Transverse colon (tissue), 4 donors: ENCODE measurements at regions not wholly inside any gene's neighbourhood (a gene's known extent, or its start where the extent isn't known, plus 50 kb on each side); places are given as distances from the start of the nearest gene placed in this dataset.

ENCODE experiments used
- POLR2AphosphoS5 ChIP-seq, 3 donors: sonication (generic); formaldehyde crosslinking; IDR thresholded peaks; one replicate each; pipeline ENCODE4 v1.6.1; 2016; ENCODE audit warnings: antibody characterized with exemption in 3 of 3
- TF ChIP-seq, protein P1 (sequence below), 5 experiments: fragments of 200-600 bp in 3 of 5; fragments of 450-650 bp in 2 of 5; sonication (generic) in 3 of 5; IDR thresholded peaks; 1 replicate in 2 of 5; 2 replicates in 3 of 5; pipeline ENCODE4 v1.5.1; 2016 to 2017; ENCODE audit warnings: antibody characterized with exemption in 5 of 5, inconsistent platforms in 3 of 5, mild to moderate bottlenecking in 2 of 5, moderate library complexity in 1 of 5

- TF ChIP-seq, protein P1, sequence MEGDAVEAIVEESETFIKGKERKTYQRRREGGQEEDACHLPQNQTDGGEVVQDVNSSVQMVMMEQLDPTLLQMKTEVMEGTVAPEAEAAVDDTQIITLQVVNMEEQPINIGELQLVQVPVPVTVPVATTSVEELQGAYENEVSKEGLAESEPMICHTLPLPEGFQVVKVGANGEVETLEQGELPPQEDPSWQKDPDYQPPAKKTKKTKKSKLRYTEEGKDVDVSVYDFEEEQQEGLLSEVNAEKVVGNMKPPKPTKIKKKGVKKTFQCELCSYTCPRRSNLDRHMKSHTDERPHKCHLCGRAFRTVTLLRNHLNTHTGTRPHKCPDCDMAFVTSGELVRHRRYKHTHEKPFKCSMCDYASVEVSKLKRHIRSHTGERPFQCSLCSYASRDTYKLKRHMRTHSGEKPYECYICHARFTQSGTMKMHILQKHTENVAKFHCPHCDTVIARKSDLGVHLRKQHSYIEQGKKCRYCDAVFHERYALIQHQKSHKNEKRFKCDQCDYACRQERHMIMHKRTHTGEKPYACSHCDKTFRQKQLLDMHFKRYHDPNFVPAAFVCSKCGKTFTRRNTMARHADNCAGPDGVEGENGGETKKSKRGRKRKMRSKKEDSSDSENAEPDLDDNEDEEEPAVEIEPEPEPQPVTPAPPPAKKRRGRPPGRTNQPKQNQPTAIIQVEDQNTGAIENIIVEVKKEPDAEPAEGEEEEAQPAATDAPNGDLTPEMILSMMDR (IDR thresholded peaks at IDR 0.05) = no peak
- TF ChIP-seq POLR2AphosphoS5 (IDR thresholded peaks at IDR 0.05) = no peak
Observed at GRCh38 chr5:45029553-45029952, 220.8 kb downstream of the MRPS30 start.
